H1 (cell line): ENCODE measurements at regions not wholly inside any gene's neighbourhood (a gene's known extent, or its start where the extent isn't known, plus 50 kb on each side); places are given as distances from the start of the nearest gene placed in this dataset.

ENCODE experiments used
- SIN3A ChIP-seq, 2 experiments: IDR thresholded peaks in 1 of 2; conservative IDR thresholded peaks in 1 of 2; 2 replicates each; pipeline ENCODE4 v1.6.1; 2011 to 2012; ENCODE audit warnings: low read length in 2 of 2, improper control_type of control experiment in 1 of 2, low read depth in 1 of 2, mild to moderate bottlenecking in 1 of 2

DNA sequence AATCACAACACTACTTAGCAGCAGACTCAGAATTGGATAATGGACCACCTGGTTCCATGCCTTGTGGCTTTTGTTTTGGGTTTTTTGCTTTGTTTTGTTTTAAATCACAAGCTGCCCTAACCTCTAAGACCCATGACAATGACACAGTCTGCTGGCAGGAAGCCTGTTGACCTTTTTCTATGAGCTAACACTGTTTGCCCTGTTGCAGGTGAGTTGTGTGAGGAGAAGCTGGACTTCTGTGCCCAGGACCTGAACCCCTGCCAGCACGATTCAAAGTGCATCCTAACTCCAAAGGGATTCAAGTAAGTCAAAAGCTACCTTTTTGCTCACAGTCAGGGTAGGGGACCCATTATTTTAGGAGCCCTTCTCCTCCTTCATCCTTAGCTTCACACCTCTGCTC, 110.8 kb upstream of the PACRGL start (continued):
- no peak for TF ChIP-seq SIN3A (conservative IDR thresholded peaks at IDR 0.05 in 1 of 2, IDR thresholded peaks at IDR 0.05 in 1 of 2; ENCODE audit: low read depth in 1 of 2, low read length in 2 of 2)
